ENCODE measurements at regions not wholly inside any gene's neighbourhood (a gene's known extent, or its start where the extent isn't known, plus 50 kb on each side); places are given as distances from the start of the nearest gene placed in this dataset.

DNA sequence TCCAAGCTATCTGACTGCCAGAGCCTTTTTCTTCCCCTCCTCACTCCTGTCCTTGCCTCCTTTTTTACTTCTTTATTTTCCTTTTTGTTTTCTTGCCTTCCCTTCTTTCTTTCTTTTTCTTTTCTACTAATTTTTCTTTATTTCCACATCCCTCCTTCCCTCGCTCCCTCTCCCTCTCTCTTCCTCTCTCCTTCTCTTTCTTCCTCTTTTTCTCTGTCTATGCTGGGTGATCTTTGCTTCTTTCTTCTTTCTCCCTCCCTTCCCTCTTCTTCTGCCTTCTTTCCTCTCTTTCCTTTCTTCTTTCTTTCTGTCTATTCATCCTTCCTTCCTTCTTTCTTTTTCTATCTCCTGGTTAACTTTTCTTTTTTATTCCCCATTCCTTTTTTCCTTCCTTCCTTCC, 564.8 kb downstream of the NSUN3 start:
- TF ChIP-seq BHLHE40 (IDR thresholded peaks at IDR 0.05; ENCODE audit: borderline replicate concordance) (no peak), SUZ12 (IDR thresholded peaks at IDR 0.05) (no peak), FOXK2 (IDR thresholded peaks at IDR 0.05) (no peak), ELF4 (IDR thresholded peaks at IDR 0.05) (no peak)
